Epithelial cell of proximal tubule (primary cell): ENCODE measurements at regions not wholly inside any gene's neighbourhood (a gene's known extent, or its start where the extent isn't known, plus 50 kb on each side); places are given as distances from the start of the nearest gene placed in this dataset.

Experiments
- DNase-seq: peaks from one replicate; pipeline ENCODE4 v3.0.0-alpha.2; 2011; ENCODE audit warnings: low read depth
- H3K4me3 ChIP-seq: 2 replicates; pipeline ENCODE4 v1.5.1; 2011; ENCODE audit warnings: low read depth, mild to moderate bottlenecking, low read length
- TF ChIP-seq, protein P1 (sequence below): conservative IDR thresholded peaks from 2 replicates; pipeline ENCODE4 v1.5.1; 2012; ENCODE audit warnings: low read depth, mild to moderate bottlenecking, low read length

DNA sequence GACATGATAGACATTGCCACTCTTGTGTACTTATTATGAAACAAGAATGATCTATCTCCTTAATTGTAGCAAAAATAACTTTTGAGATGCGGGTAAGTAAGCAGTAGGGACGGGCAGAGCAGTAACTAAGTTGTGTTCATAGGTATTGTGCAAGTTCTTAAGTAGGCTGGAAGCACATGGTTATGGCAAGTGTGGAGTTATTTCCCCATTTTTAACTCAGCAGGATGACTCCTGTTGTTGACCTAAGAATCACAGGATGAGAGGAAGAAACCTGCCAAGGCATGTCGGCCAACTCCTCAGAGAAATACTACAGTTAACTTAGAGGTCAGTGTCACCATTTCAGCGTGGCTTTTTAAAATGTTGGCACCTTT, 51.1 kb upstream of the FN1 start:
- no peak overlapping the region for H3K4me3 ChIP-seq
- no peak for DNase-seq
- TF ChIP-seq, protein P1, sequence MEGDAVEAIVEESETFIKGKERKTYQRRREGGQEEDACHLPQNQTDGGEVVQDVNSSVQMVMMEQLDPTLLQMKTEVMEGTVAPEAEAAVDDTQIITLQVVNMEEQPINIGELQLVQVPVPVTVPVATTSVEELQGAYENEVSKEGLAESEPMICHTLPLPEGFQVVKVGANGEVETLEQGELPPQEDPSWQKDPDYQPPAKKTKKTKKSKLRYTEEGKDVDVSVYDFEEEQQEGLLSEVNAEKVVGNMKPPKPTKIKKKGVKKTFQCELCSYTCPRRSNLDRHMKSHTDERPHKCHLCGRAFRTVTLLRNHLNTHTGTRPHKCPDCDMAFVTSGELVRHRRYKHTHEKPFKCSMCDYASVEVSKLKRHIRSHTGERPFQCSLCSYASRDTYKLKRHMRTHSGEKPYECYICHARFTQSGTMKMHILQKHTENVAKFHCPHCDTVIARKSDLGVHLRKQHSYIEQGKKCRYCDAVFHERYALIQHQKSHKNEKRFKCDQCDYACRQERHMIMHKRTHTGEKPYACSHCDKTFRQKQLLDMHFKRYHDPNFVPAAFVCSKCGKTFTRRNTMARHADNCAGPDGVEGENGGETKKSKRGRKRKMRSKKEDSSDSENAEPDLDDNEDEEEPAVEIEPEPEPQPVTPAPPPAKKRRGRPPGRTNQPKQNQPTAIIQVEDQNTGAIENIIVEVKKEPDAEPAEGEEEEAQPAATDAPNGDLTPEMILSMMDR, result no peak

DNA sequence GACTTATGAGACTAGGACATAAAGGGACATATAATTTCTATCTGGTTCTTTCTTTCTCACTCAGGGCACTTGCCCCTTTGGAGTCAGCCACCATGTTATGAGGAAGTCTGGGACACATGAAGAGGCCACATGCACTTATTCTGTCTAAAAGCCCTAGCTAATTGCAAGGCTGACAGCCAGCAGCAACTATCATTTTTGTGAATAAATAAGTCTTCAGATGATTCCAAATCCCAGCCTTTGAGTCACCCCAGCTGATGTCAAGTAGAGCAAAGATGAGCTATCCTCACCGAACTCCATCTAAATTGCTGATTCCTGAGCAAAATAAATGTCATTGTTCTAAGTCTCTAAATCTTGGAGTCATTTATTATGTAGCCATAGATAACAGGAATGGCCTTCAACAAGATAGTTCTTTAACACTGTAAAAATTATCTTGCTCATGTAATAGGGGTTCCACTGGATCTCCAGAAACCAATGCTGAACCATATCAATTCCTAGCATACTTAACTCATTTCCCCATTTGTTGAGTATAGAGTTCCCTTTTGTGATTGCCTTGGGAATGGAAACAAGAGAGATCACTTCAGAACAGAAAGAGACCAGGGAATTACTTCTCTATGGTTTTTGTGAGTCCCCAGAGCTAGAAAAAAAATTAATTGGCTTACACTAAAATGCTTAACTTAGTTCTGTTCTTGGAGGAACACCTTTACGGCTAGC, 50.6 kb upstream of the FN1 start:
- DNase-seq, result no peak
- TF ChIP-seq, protein P1, result no peak
- no peak overlapping the region for H3K4me3 ChIP-seq
